GM23248 (cell line): ENCODE measurements at regions not wholly inside any gene's neighbourhood (a gene's known extent, or its start where the extent isn't known, plus 50 kb on each side); places are given as distances from the start of the nearest gene placed in this dataset.

Experiments used
- DNase-seq: peaks from one replicate; pipeline ENCODE4 v3.0.0-alpha.2; 2015
- H2AFZ ChIP-seq: fragments of 200-600 bp; sonication (generic); 2 replicates; pipeline ENCODE4 v1.6.1; 2016; ENCODE audit warnings: antibody characterized with exemption
- H3F3A ChIP-seq: fragments of 200-600 bp; sonication (generic); 2 replicates; pipeline ENCODE4 v1.6.1; 2016; ENCODE audit warnings: mild to moderate bottlenecking, antibody characterized with exemption, mixed run types; ENCODE audit not compliant: insufficient read depth
- H3K27ac ChIP-seq: fragments of 200-600 bp; sonication (generic); 2 replicates; pipeline ENCODE4 v1.5.1; 2016; ENCODE audit warnings: mild to moderate bottlenecking
- H3K27me3 ChIP-seq: fragments of 200-600 bp; sonication (generic); replicated peaks from 2 replicates; pipeline ENCODE4 v1.6.1; 2016; ENCODE audit warnings: mild to moderate bottlenecking; ENCODE audit not compliant: insufficient read depth
- H3K36me3 ChIP-seq: fragments of 200-600 bp; sonication (generic); 2 replicates; pipeline ENCODE4 v1.6.1; 2016; ENCODE audit warnings: low read depth, mild to moderate bottlenecking
- H3K4me1 ChIP-seq: fragments of 200-600 bp; sonication (generic); 2 replicates; pipeline ENCODE4 v1.6.1; 2016; ENCODE audit warnings: mild to moderate bottlenecking; ENCODE audit not compliant: insufficient read depth
- H3K4me2 ChIP-seq: fragments of 200-600 bp; sonication (generic); one replicate; pipeline ENCODE4 v1.6.1; 2016; ENCODE audit warnings: mild to moderate bottlenecking; ENCODE audit not compliant: unreplicated experiment
- H3K4me3 ChIP-seq: fragments of 200-600 bp; sonication (generic); 2 replicates; pipeline ENCODE4 v1.5.1; 2016; ENCODE audit warnings: mild to moderate bottlenecking
- H3K79me2 ChIP-seq: fragments of 200-600 bp; sonication (generic); 2 replicates; pipeline ENCODE4 v1.6.1; 2016; ENCODE audit warnings: mild to moderate bottlenecking; ENCODE audit not compliant: insufficient read depth
- H3K9ac ChIP-seq: fragments of 200-600 bp; sonication (generic); 2 replicates; pipeline ENCODE4 v1.6.1; 2016; ENCODE audit warnings: mild to moderate bottlenecking
- H3K9me2 ChIP-seq: fragments of 200-600 bp; sonication (generic); 2 replicates; pipeline ENCODE4 v1.6.1; 2016; ENCODE audit warnings: mixed run types, mild to moderate bottlenecking, moderate library complexity; ENCODE audit not compliant: insufficient read depth
- H3K9me3 ChIP-seq: fragments of 200-600 bp; sonication (generic); one replicate; pipeline ENCODE4 v1.6.1; 2017; ENCODE audit warnings: low read depth
- H4K20me1 ChIP-seq: fragments of 200-600 bp; sonication (generic); 2 replicates; pipeline ENCODE4 v1.6.0; 2016; ENCODE audit not compliant: insufficient read depth
- EZH2 ChIP-seq: fragments of 200-600 bp; sonication (generic); IDR thresholded peaks from 2 replicates; pipeline ENCODE4 v1.6.1; 2018; ENCODE audit warnings: antibody characterized with exemption, mild to moderate bottlenecking; ENCODE audit not compliant: insufficient read depth, poor library complexity, severe bottlenecking
- EZH2phosphoT487 ChIP-seq: fragments of 200-600 bp; sonication (generic); IDR thresholded peaks from 2 replicates; pipeline ENCODE4 v1.6.1; 2018; ENCODE audit warnings: antibody characterized with exemption, moderate library complexity, mild to moderate bottlenecking, low read depth; ENCODE audit not compliant: insufficient read depth
- WGBS, 2 experiments: methylation state at CpG; one replicate each; pipeline ENCODE4 v1.1.6; 2015 to 2017; ENCODE audit warnings: low lambda C conversion rate in 2 of 2, low coverage in 1 of 2; ENCODE audit errors: missing lambda C conversion rate in 2 of 2; 5-methylcytosine and 5-hydroxymethylcytosine counted together
- in situ Hi-C: fragments of 300-500 bp; cut with MboI; formaldehyde crosslinking; loops from 2 replicates; pipeline ENCODE4 v1.15.0; 2020

DNA sequence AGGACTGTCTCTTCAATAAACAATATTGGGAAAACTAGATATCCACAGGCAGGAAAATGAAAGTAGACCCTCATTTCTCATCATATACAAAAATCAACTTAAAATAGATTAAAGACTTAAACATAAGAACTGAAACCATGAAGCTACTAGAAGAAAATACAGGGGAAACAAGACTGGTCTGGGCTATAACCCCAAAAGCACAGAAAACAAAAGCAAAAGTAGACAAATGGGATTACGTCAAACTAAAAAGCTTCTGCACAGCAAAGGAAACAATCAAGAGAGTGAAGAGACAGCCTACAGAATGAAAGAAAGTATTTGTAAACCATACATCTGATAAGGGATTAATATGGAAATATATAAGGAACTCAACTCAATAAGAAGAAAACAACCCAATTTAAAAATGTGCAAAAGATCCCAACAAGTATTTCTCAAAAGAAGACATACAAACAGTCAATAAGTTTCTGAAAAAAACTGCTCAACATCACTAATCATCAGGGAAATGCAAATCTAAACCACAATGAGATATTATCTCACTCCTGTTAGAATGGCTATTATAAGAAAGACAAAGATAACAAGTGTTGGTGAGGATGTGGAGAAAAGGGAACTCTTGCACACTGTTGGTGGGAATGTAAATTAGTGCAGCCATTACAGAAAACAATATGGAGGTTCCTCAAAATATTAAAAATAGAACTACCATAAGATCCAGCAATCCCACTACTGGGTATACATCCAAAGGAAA, 325.3 kb upstream of the RASGEF1B start:
- in situ Hi-C loops = no loop called here
- Histone ChIP-seq H3K9me3 (no peaks in the 10 kb centered on the region), H3K27me3 (no peaks in the 10 kb centered on the region; the same call in 1 of the 2 replicates), H2AFZ (no peak overlapping the region), H3K4me2 (no peak overlapping the region), H3K9me2 (no peaks in the 10 kb centered on the region), H3K9ac (no peak overlapping the region), H3K4me1 (no peaks in the 10 kb centered on the region), H3K36me3 (no peaks in the 10 kb centered on the region), H3F3A (no peaks in the 10 kb centered on the region), H3K4me3 (no peak overlapping the region), H4K20me1 (no peaks in the 10 kb centered on the region), H3K79me2 (no peaks in the 10 kb centered on the region), H3K27ac (no peak overlapping the region)
- 57 to 94% methylated on average over 1 of the region's 1 CpG for WGBS, 2 experiments
- DNase-seq = no peak
- no peak for TF ChIP-seq EZH2phosphoT487
- no peak for TF ChIP-seq EZH2

DNA sequence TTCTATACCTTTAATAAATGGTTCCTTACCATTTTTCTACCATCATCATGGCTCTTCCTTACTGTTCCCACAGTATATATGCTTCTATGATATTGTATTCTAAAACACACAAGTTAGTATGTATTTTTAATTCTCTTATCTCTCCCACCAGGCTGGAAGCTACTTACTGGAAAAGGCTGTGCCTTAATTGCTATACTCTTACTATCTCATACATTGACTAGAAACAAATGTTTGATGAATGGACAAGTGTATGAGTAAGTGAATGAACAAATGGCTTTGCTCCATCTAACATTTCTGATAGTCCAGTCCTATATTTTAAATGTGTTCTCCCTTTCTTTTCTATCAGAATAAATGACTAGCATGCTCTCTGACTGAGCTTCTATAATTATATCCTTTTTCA, 320.8 kb upstream of the RASGEF1B start:
- Histone ChIP-seq H3F3A (no peaks in the 10 kb centered on the region), H3K27me3 (no peaks in the 10 kb centered on the region), H3K9me3 (no peaks in the 10 kb centered on the region), H4K20me1 (no peaks in the 10 kb centered on the region), H2AFZ (no peak overlapping the region), H3K27ac (no peak overlapping the region), H3K9me2 (no peaks in the 10 kb centered on the region), H3K9ac (no peak overlapping the region), H3K36me3 (no peaks in the 10 kb centered on the region), H3K4me3 (no peak overlapping the region), H3K4me1 (no peaks in the 10 kb centered on the region), H3K79me2 (no peaks in the 10 kb centered on the region), H3K4me2 (no peak overlapping the region)
- no peak for TF ChIP-seq EZH2phosphoT487
- TF ChIP-seq EZH2 = no peak
- DNase-seq = no peak
- in situ Hi-C loops = no loop called here

DNA sequence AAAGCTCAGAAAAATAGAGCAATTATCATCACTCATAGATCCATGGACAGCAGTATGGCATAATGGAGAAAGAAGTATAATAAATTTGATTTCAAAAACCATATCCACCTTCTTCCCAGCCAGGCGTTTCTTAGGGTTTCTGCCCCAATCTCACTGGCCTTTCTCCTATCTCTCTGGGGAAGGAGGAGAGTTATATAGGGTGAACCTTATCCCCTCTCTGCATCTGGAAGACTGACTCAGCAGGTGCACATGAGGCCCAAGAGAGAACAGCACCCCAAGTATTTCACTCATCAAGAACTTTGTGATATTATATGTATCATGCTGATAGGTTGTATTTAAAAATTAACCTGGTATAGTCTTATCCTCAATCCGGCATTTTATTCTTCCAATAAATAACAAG, 318.8 kb upstream of the RASGEF1B start:
- no peaks in the 10 kb centered on the region for H3K4me1 ChIP-seq
- no peaks in the 10 kb centered on the region for H3K9me3 ChIP-seq
- H3K27ac ChIP-seq = no peak overlapping the region
- in situ Hi-C loops = no loop called here
- no peaks in the 10 kb centered on the region for H4K20me1 ChIP-seq
- no peak overlapping the region for H3K4me3 ChIP-seq
- no peaks in the 10 kb centered on the region for H3K79me2 ChIP-seq
- no peak overlapping the region for H3K4me2 ChIP-seq
- WGBS, 2 experiments = 15 to 17% methylated on average over 2 of the region's 2 CpGs
- H3K9ac ChIP-seq = no peak overlapping the region
- no peak overlapping the region for H2AFZ ChIP-seq
- H3K36me3 ChIP-seq = no peaks in the 10 kb centered on the region
- DNase-seq = no peak
- TF ChIP-seq EZH2 (no peak), EZH2phosphoT487 (no peak)
- no peaks in the 10 kb centered on the region for H3F3A ChIP-seq
- no peaks in the 10 kb centered on the region for H3K27me3 ChIP-seq
- no peaks in the 10 kb centered on the region for H3K9me2 ChIP-seq

DNA sequence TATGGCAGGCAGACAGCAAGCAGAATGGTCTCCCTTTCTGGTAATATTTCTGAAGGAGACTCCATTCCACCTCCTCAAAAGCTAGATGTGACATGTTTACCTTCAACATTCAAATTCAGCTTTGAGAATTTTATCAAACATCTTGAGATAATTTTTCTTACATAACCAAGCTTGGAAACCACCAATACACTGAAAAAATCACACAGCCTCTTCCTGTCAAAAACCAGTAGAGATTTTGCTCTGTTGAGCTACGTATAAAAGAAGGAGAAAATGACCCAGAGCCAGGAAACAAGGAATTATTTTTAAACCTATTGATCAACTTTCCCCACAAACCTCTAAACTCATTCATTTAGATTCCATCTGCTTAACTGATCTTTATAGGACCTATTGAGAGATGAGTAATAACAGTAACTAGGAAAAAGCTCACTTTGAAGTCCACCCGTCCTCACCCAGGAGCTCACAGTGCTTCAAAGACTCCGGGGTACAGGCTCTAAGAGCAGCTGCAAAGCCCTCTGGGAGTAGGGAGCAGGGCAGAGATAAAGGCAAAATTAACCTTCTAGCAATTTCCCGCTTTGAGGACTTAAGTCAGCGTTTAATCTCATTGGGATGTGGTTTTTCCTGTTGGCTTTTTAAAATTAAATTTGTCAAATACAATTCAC, 318.2 kb upstream of the RASGEF1B start:
- DNase-seq = no peak
- H3F3A ChIP-seq = no peaks in the 10 kb centered on the region
- in situ Hi-C loops = no loop called here
- no peak overlapping the region for H3K27ac ChIP-seq
- no peaks in the 10 kb centered on the region for H4K20me1 ChIP-seq
- H3K9me2 ChIP-seq = no peaks in the 10 kb centered on the region
- no peaks in the 10 kb centered on the region for H3K36me3 ChIP-seq
- H3K79me2 ChIP-seq = no peaks in the 10 kb centered on the region
- H2AFZ ChIP-seq = no peak overlapping the region
- no peak overlapping the region for H3K4me3 ChIP-seq
- H3K9ac ChIP-seq = no peak overlapping the region
- no peaks in the 10 kb centered on the region for H3K27me3 ChIP-seq
- no peak for TF ChIP-seq EZH2
- no peak for TF ChIP-seq EZH2phosphoT487
- H3K9me3 ChIP-seq = no peaks in the 10 kb centered on the region
- 50 to 53% methylated on average over 5 of the region's 5 CpGs for WGBS, 2 experiments
- no peak overlapping the region for H3K4me2 ChIP-seq
- H3K4me1 ChIP-seq = no peaks in the 10 kb centered on the region
